ENCODE measurements at regions not wholly inside any gene's neighbourhood (a gene's known extent, or its start where the extent isn't known, plus 50 kb on each side); places are given as distances from the start of the nearest gene placed in this dataset.

DNA sequence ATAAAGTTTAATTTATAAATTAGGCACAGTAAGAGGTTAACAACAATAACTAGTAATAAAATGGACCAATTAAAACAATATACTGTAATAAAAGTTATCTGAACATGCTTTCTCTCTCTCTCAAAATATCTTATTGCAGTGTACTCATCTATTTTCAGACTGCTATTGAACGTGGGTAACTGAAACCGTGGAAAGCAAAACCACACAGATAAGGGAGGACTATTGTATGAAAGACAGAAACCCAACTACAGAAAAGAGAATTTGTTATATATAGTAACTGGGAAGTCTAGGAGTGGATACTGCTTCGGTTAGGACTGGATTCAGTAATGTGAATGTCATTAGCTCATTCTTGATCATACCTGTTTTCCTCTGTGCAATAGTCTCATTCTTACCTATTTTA is 119.3 kb upstream of the DAZL start:
- TF ChIP-seq ELF4 (IDR thresholded peaks at IDR 0.05), result no peak
- TF ChIP-seq SUZ12 (IDR thresholded peaks at IDR 0.05), result no peak
- TF ChIP-seq, protein P1, sequence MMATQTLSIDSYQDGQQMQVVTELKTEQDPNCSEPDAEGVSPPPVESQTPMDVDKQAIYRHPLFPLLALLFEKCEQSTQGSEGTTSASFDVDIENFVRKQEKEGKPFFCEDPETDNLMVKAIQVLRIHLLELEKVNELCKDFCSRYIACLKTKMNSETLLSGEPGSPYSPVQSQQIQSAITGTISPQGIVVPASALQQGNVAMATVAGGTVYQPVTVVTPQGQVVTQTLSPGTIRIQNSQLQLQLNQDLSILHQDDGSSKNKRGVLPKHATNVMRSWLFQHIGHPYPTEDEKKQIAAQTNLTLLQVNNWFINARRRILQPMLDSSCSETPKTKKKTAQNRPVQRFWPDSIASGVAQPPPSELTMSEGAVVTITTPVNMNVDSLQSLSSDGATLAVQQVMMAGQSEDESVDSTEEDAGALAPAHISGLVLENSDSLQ (IDR thresholded peaks at IDR 0.05), result no peak
- TF ChIP-seq NFRKB (IDR thresholded peaks at IDR 0.05), result no peak
- TF ChIP-seq SP1 (IDR thresholded peaks at IDR 0.05), result no peak
- no peak for TF ChIP-seq FOXM1 (IDR thresholded peaks at IDR 0.05; ENCODE audit: borderline replicate concordance)
- no peak for TF ChIP-seq HDGF (IDR thresholded peaks at IDR 0.05; ENCODE audit: borderline replicate concordance)
- no peak for TF ChIP-seq TARDBP (IDR thresholded peaks at IDR 0.05)
- no peak for TF ChIP-seq ARNT (IDR thresholded peaks at IDR 0.05)

All from HEK293T (cell line).